Cardiac septum (tissue), 1 donor: ENCODE measurements at regions not wholly inside any gene's neighbourhood (a gene's known extent, or its start where the extent isn't known, plus 50 kb on each side); places are given as distances from the start of the nearest gene placed in this dataset.
"Not testable (repeated sequence)": the region's sequence is repeated elsewhere in the genome, so short reads cannot be mapped to it uniquely, and the experiment has no call there.

Source experiments
- DNase-seq: peaks from one replicate; pipeline ENCODE4 v3.0.0-alpha.2; 2020; ENCODE audit warnings: low spot score
- intact Hi-C: fragments of 100-400 bp; cut with DNase I; formaldehyde crosslinking; loops from one replicate; pipeline ENCODE4 v1.14.0; 2022
- donor health status: DM: no; HTN: no; CAD: no.

- intact Hi-C loops = no loop called here
- no peak for DNase-seq
Observed at GRCh38 chr7:46129831-46130230, 208.8 kb upstream of the IGFBP3 start.

GRCh38 chr7:46127814-46128213, 206.7 kb upstream of the IGFBP3 start:
- no peak for DNase-seq
- intact Hi-C loops = no loop called here

GRCh38 chr7:46126675-46127300, 205.7 kb upstream of the IGFBP3 start:
- intact Hi-C loops = no loop called here
- DNase-seq = no peak

GRCh38 chr7:46123756-46124343, 202.8 kb upstream of the IGFBP3 start:
- intact Hi-C loops = no loop called here
- no peak for DNase-seq

- no peak for DNase-seq
- intact Hi-C loops = no loop called here
Observed at GRCh38 chr7:46115410-46115809, 194.3 kb upstream of the IGFBP3 start.

- no peak for DNase-seq
- intact Hi-C loops = no loop called here
Observed at GRCh38 chr7:46109437-46109836, 188.4 kb upstream of the IGFBP3 start.

GRCh38 chr7:46108272-46108671, 187.2 kb upstream of the IGFBP3 start:
- intact Hi-C loops = no loop called here
- no peak for DNase-seq

- intact Hi-C loops = no loop called here
- no peak for DNase-seq
Observed at GRCh38 chr7:46107610-46108217, 186.6 kb upstream of the IGFBP3 start.

- intact Hi-C loops = no loop called here
- no peak for DNase-seq
Observed at GRCh38 chr7:46100521-46100920, 179.4 kb upstream of the IGFBP3 start.

GRCh38 chr7:46099076-46099475, 178.0 kb upstream of the IGFBP3 start:
- intact Hi-C loops = no loop called here
- no peak for DNase-seq

GRCh38 chr7:46091071-46091470, 170.0 kb upstream of the IGFBP3 start:
- intact Hi-C loops = no loop called here
- DNase-seq = no peak

- no peak for DNase-seq
- intact Hi-C loops = no loop called here
Observed at GRCh38 chr7:46089281-46089680, 168.2 kb upstream of the IGFBP3 start.

- DNase-seq, intact Hi-C loops: not testable (repeated sequence)
Observed at GRCh38 chr7:46088486-46088885, 167.4 kb upstream of the IGFBP3 start.

- no peak for DNase-seq
- intact Hi-C loops = no loop called here
Observed at GRCh38 chr7:46080595-46081159, 159.6 kb upstream of the IGFBP3 start.

- no peak for DNase-seq
- intact Hi-C loops = no loop called here
Observed at GRCh38 chr7:46079421-46079820, 158.3 kb upstream of the IGFBP3 start.

GRCh38 chr7:46076527-46076926, 155.5 kb upstream of the IGFBP3 start:
- intact Hi-C loops = no loop called here
- DNase-seq = no peak

GRCh38 chr7:46072722-46073121, 151.7 kb upstream of the IGFBP3 start:
- DNase-seq = no peak
- intact Hi-C loops = no loop called here

GRCh38 chr7:46071601-46072000, 150.5 kb upstream of the IGFBP3 start:
- DNase-seq = no peak
- intact Hi-C loops = no loop called here

- DNase-seq = no peak
- intact Hi-C loops = no loop called here
Observed at GRCh38 chr7:46071076-46071475, 150.0 kb upstream of the IGFBP3 start.

GRCh38 chr7:46068159-46068558, 147.1 kb upstream of the IGFBP3 start:
- intact Hi-C loops = no loop called here

More at GRCh38 chr7:46068159-46068558, 147.1 kb upstream of the IGFBP3 start:
- DNase-seq = no peak
